Breast epithelium (tissue), 4 donors: ENCODE measurements at regions not wholly inside any gene's neighbourhood (a gene's known extent, or its start where the extent isn't known, plus 50 kb on each side); places are given as distances from the start of the nearest gene placed in this dataset.

Experiments used
- DNase-seq, 2 donors: peaks; one replicate each; pipeline ENCODE4 v3.0.0-alpha.2; 2019; ENCODE audit warnings: low spot score in 2 of 2
- H3K27ac ChIP-seq, 2 donors: fragments of 200-600 bp; sonication (generic) in 1 of 2; one replicate each; pipeline ENCODE4 v1.5.1; 2016 to 2019; ENCODE audit warnings: mild to moderate bottlenecking in 1 of 2
- H3K27me3 ChIP-seq, 2 donors: fragments of 200-600 bp; sonication (generic) in 1 of 2; one replicate each; pipeline versions ENCODE4 v1.5.1 to v1.6.0; 2017 to 2019; ENCODE audit warnings: control low read depth in 1 of 2, mild to moderate bottlenecking in 1 of 2
- H3K36me3 ChIP-seq: fragments of 200-600 bp; one replicate; pipeline ENCODE4 v1.5.1; 2019
- H3K4me1 ChIP-seq, 2 donors: fragments of 200-600 bp; sonication (generic); one replicate each; pipeline ENCODE4 v1.5.1; 2016 to 2019; ENCODE audit warnings: control low read depth in 1 of 2
- H3K4me3 ChIP-seq, 3 donors: fragments of 200-600 bp; sonication (generic); 1 replicate in 2 of 3; 2 replicates in 1 of 3; pipeline ENCODE4 v1.5.1; 2016 to 2019; ENCODE audit warnings: mild to moderate bottlenecking in 3 of 3, moderate library complexity in 2 of 3
- H3K9me3 ChIP-seq, 2 donors: fragments of 200-600 bp; sonication (generic) in 1 of 2; one replicate each; pipeline ENCODE4 v1.5.1; 2016 to 2019; ENCODE audit warnings: control low read depth in 1 of 2
- CTCF ChIP-seq, 3 donors: fragments of 450-650 bp; IDR thresholded peaks; one replicate each; pipeline ENCODE4 v1.5.1; 2016 to 2017; ENCODE audit warnings: antibody characterized with exemption in 3 of 3, mild to moderate bottlenecking in 3 of 3, moderate library complexity in 3 of 3
- POLR2A ChIP-seq: fragments of 450-650 bp; IDR thresholded peaks from one replicate; pipeline ENCODE4 v1.6.1; 2016; ENCODE audit warnings: antibody characterized with exemption, mild to moderate bottlenecking, moderate library complexity
- POLR2AphosphoS5 ChIP-seq, 3 donors: sonication (generic); formaldehyde crosslinking; IDR thresholded peaks; one replicate each; pipeline ENCODE4 v1.6.1; 2017; ENCODE audit warnings: antibody characterized with exemption in 3 of 3
- intact Hi-C: fragments of 100-400 bp; cut with DNase I; formaldehyde crosslinking; loops from one replicate; pipeline ENCODE4 v1.15.1; 2023; ENCODE audit warnings: low total_unique reads

- intact Hi-C loops: no loop called here
These were observed 350.6 kb upstream of the MAF start for GRCh38 chr16:79950932-79951719.

GRCh38 chr16:79949417-79949816, 348.9 kb upstream of the MAF start:
- intact Hi-C loops: no loop called here
- Histone ChIP-seq H3K4me1 (no peaks in the 10 kb centered on the region), H3K36me3 (no peaks in the 10 kb centered on the region), H3K4me3 (no peak overlapping the region), H3K27ac (no peak overlapping the region), H3K9me3 (no peaks in the 10 kb centered on the region), H3K27me3 (no peaks in the 10 kb centered on the region)
- no peak for DNase-seq
- no peak for TF ChIP-seq POLR2AphosphoS5 (IDR thresholded peaks at IDR 0.05)
- no peak for TF ChIP-seq CTCF (IDR thresholded peaks at IDR 0.05)
- TF ChIP-seq POLR2A: no peak

More at GRCh38 chr16:79950932-79951719, 350.6 kb upstream of the MAF start:
- Histone ChIP-seq H3K27me3 (no peaks in the 10 kb centered on the region), H3K36me3 (no peaks in the 10 kb centered on the region), H3K4me3 (no peak overlapping the region), H3K9me3 (no peaks in the 10 kb centered on the region), H3K4me1 (no peaks in the 10 kb centered on the region), H3K27ac (no peak overlapping the region)
- DNase-seq: no peak
- TF ChIP-seq CTCF (IDR thresholded peaks at IDR 0.05) (no peak), POLR2A (no peak), POLR2AphosphoS5 (IDR thresholded peaks at IDR 0.05) (no peak)

- Histone ChIP-seq H3K27ac (no peak overlapping the region), H3K9me3 (no peaks in the 10 kb centered on the region), H3K4me3 (no peak overlapping the region), H3K4me1 (no peaks in the 10 kb centered on the region), H3K27me3 (no peaks in the 10 kb centered on the region), H3K36me3 (no peaks in the 10 kb centered on the region)
- no peak for DNase-seq
- no peak for TF ChIP-seq POLR2AphosphoS5 (IDR thresholded peaks at IDR 0.05)
- no peak for TF ChIP-seq POLR2A
- TF ChIP-seq CTCF (IDR thresholded peaks at IDR 0.05): no peak
- intact Hi-C loops: no loop called here
These were observed 347.2 kb upstream of the MAF start for GRCh38 chr16:79947771-79948170.

GRCh38 chr16:79946252-79946651, 345.7 kb upstream of the MAF start:
- no peak overlapping the region for H3K4me3 ChIP-seq
- no peak overlapping the region for H3K27ac ChIP-seq
- intact Hi-C loops: no loop called here
- no peaks in the 10 kb centered on the region for H3K36me3 ChIP-seq
- DNase-seq: no peak
- no peak for TF ChIP-seq CTCF (IDR thresholded peaks at IDR 0.05)
- no peak for TF ChIP-seq POLR2A
- no peak for TF ChIP-seq POLR2AphosphoS5 (IDR thresholded peaks at IDR 0.05)
- H3K4me1 ChIP-seq: no peaks in the 10 kb centered on the region
- no peaks in the 10 kb centered on the region for H3K9me3 ChIP-seq
- H3K27me3 ChIP-seq: no peaks in the 10 kb centered on the region

GRCh38 chr16:79943736-79944135, 343.2 kb upstream of the MAF start:
- TF ChIP-seq POLR2A (no peak), POLR2AphosphoS5 (IDR thresholded peaks at IDR 0.05) (no peak), CTCF (IDR thresholded peaks at IDR 0.05) (no peak)
- H3K36me3 ChIP-seq: no peaks in the 10 kb centered on the region
- no peak for DNase-seq
- H3K27ac ChIP-seq: no peak overlapping the region
- no peak overlapping the region for H3K4me3 ChIP-seq
- intact Hi-C loops: no loop called here
- H3K4me1 ChIP-seq: no peaks in the 10 kb centered on the region
- H3K27me3 ChIP-seq: no peaks in the 10 kb centered on the region
- H3K9me3 ChIP-seq: no peaks in the 10 kb centered on the region
